HG03520 (cell line): ENCODE measurements at regions not wholly inside any gene's neighbourhood (a gene's known extent, or its start where the extent isn't known, plus 50 kb on each side); places are given as distances from the start of the nearest gene placed in this dataset.

ENCODE experiments used
- ATAC-seq: cut with Tn5 transposase; IDR thresholded peaks from one replicate; pipeline ENCODE4 v1.9.1; 2021; ENCODE audit warnings: mild to moderate bottlenecking, moderate library complexity; ENCODE audit not compliant: unreplicated experiment

GRCh38 chr9:115643948-115644727 lies 509.5 kb upstream of the PAPPA start:
- no peak for ATAC-seq

DNA sequence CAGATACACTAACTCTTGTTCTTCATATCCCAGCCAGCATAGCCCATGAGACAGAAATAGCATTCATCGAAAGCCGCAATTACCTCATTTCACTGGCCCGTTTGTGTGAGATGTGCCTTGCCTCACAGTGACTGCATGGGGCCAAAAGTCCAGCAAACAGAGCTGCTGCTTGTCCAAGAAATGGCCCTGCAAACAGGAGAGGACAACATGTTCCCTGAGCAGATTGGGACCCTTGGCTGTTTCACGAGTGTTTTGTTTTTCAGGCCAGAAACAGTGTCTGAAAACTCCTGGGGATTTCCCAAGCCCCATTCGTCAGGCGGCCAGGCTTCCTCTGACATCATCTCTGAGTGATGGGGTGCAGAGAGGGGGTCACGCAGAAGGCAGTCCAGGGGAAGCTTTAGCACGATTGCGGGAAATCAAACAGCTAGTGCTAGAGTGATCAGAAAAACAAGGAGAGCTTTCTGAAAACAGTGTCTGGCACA lies 503.6 kb upstream of the PAPPA start:
- ATAC-seq = no peak

- no peak for ATAC-seq
Measured at GRCh38 chr9:115650768-115651167, 502.8 kb upstream of the PAPPA start.

DNA sequence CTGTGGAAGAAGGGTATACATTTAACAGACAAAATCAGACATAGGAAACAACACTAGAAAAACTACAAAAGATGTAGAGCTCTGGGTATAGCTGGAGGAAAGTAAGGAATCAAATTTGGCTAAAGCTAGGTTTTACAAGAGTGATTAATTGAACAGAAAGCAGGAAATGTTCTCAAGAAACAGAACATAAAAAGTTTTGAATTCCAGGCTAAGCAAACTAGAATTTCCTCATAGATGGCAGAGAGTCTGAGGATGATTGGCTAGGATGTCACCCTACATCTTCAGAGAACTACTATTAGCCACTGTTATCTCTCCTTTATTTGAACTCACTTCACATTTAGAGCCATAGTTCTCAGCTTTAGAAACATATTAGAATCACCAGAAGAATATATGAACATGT lies 502.1 kb upstream of the PAPPA start:
- no peak for ATAC-seq

DNA sequence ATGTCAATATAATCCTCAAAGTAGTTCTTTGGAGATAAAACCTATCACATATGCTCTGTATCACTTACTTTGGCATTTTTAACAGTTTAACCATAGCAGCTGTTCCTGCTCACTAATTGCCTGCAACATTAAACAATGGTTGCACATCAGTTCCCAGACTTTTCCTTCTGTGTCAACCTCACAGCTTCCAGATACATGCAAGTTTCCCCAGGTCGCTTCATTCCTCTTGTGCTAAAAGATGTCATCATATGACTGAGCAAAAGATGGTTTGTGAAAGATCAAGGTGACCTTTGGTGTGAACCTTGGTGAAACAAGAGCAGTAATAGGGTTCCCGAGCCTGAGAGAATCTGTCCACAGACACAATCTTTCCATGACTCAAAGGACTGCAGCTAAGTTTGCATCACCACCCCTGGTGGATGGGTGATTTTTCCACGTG lies 500.4 kb upstream of the PAPPA start:
- no peak for ATAC-seq

- no peak for ATAC-seq
Measured at GRCh38 chr9:115657695-115658094, 495.9 kb upstream of the PAPPA start.

- ATAC-seq = no peak
Measured at GRCh38 chr9:115665519-115665918, 488.1 kb upstream of the PAPPA start.

DNA sequence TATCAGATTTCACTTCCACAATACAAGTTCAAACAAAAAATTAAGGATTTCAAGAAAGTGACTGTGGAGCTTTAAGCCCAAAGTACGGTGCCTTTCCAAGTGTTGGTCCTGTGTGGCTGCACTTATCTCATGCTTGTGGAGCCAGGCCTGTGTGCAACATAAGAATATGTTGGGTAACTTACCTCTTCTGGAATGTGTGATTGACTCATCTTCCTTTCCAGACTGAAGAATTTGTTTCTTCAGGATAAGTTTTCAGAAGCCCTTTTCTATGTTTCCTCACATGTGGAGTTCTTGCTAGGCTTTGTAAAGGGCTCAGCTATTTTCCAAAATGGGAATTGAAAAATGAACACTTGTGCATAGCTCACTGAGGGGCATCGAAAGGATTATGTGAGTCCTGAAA lies 485.1 kb upstream of the PAPPA start:
- no peak for ATAC-seq

DNA sequence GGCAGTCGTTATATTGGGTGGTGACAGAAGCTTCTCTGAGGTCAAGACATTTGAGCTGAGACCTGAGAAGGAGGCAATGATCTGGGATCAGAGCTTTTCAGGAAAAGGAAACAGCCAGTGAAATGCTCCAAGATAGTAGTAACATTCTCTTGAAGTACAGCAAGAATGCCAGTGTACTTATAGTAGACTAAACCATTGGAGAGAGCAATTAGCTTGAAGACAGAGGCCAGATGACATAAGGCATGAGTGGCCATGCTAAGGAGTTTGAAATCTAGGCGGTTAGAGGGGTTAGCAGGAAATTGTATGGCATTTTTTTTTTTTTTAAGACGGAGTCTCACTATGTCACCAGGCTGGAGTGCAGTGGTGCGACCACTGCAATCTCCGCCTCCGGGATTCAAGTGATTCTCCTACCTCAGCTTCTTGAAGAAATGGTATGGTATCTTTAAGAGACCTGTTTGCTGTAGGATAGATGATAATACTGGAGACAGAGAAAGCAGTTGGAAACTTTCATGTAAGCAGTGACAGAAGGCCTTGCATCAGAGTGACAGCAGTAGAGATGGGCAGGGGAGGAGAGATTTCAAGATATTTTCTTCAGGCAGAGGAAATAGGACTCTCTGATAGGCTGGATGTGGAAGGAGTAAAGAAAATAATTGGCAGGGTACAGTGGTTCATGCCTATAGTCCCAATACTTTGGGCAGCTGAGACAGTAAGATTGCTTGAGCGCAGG lies 482.2 kb upstream of the PAPPA start:
- ATAC-seq = no peak

DNA sequence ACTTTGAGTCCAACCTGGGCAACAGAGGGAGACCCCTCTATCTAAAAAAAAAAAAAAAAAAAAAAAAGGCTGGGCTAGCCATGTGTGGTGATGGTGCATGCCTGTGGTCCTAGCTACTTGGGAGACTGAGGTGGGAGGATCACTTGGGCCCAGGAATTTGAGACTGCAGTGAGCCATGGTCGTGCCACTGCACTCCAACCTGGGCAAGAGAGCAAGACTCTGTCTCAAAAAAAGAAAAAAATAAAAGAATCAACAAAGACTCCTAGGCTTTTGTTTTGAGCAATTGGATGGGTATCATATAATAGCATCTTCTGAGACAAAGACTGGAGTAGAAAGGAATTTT lies 481.7 kb upstream of the PAPPA start:
- no peak for ATAC-seq

DNA sequence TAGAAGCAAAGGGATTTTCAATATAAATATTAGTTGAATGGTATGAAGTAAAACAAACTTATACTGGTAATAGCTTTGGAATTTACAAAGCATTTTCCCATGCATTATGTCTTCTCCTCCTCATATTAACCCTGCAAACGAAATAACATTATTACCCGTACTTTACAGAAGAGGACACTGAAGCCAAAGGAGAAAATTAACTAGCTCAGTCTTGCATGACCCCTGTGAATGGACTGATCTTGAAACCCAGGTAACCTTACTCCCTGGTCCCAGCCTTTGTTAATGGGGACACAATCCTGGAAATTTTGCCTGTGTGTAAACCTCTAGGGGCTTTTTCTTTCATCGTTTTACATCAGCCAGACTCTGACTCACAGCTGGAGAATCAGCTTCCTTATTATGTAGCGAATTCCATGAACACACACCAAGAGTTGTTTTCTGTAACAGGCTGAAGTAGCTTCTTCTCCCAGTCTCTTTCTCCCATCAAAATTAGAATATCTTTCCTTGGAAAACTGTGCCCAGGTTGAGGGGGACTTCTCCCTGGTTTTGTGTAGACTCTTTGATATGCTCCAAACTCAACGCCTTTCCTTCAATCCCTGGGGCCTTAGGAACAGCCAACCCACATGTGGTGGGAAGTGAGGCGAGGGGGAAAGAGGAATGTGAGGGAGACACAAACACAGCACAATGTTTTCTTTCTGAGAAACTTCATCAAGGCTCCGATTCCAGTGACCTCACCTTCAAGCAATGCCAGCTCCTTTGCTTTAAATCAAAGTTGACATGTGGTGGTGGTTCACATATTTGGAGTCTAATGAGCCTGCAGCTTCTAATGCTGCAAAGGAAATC lies 480.9 kb upstream of the PAPPA start:
- ATAC-seq = no peak

- no peak for ATAC-seq
Measured at GRCh38 chr9:115673599-115673998, 480.0 kb upstream of the PAPPA start.

- no peak for ATAC-seq
Measured at GRCh38 chr9:115674091-115674490, 479.5 kb upstream of the PAPPA start.

DNA sequence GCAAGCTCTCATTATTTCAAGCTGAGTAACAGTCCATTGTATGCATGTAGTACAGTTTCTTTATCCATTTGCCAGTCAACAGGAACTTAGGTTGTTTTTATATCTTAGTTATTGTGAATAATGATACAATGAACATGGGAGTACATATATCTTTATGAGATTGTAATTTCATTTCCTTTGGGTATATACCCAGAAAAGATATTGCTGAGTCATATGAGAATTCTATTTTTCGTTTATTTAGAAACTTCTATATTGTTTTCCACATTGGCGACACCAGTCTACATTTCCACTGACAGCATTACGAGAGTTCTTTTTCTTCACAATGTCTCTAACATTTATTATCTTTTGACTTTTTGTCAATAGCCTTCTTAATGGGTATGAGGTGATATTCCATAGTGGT lies 477.8 kb upstream of the PAPPA start:
- no peak for ATAC-seq

DNA sequence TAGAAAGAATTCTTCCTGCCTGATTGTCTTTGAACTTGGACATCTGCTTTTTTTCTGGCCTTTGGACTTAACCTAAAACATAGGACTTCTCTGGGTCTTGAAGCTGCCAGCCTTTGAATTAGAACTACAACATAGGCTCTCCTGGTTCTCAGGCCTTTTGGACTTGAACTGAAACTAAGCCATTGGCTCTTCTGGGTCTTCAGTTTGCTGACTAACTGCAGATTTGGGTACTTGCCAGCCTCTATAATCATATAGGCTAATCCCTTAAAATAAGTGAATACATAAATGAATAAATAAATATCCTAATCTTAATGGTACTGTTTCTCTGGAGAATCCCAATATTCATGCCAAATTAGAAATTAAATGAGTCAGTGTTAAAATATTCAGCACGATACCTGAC lies 473.4 kb upstream of the PAPPA start:
- no peak for ATAC-seq

DNA sequence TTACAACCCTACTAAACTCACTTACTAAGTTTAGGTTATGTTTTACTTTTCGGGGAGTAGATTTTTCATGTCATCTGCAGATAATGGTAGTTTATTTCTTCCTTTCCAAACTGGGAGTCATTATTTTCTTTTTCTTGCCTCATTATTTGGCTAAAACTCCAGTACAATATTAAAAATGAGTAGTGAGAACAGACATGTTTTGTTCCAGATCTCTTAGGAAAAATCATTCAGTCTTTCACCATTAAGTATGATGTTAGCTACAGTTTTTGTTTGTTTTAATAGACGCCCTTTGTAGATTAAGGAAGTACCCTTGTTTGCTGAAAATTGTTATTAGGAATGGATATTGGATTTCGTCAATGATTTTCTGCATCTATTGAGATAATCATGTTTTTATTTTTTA lies 472.0 kb upstream of the PAPPA start:
- no peak for ATAC-seq

GRCh38 chr9:115686069-115686468 lies 467.5 kb upstream of the PAPPA start:
- ATAC-seq = no peak

DNA sequence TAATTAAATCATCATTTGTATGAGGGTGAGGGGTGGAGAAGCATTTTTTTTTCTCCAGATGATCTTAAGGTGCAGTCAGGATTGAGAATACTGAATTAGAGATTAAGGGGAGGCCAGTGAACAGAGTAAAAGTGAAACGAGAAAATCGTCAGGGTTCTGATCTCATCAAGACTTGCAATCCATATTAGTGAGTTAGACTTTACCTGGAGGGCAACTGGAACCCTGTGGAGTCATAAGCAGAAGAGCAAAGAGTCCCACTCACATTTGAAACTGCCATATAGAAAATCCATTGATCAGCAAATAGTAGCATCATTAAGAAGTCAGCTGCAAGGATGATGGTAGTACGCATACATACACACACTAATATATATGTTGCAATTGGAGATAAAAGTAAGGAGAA lies 466.2 kb upstream of the PAPPA start:
- ATAC-seq = no peak

GRCh38 chr9:115689331-115689730 lies 464.3 kb upstream of the PAPPA start:
- no peak for ATAC-seq

GRCh38 chr9:115690786-115691496 lies 462.6 kb upstream of the PAPPA start:
- ATAC-seq = no peak

- ATAC-seq = no peak
Measured at GRCh38 chr9:115691693-115692092, 461.9 kb upstream of the PAPPA start.
